ENCODE measurements at regions not wholly inside any gene's neighbourhood (a gene's known extent, or its start where the extent isn't known, plus 50 kb on each side); places are given as distances from the start of the nearest gene placed in this dataset.

DNA sequence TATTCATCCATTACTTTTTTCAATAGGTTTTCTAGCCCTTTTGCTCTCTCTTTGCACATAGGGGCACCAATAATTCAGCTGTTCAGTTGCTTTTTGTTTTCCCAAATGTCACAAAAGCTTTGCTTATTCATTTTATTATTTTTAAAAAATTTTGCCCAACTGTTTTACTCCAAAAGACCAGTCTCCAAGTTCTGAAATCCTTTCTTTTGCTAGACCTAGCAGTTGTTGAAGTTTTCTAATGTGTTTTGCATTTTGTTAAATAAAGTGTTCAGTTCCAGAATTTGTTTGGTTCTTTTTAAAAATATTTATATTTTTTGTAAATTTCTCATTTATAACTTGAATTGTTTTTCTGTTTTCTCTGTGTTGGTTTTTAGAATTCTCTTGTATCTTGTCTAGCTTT, 1227.3 kb downstream of the ROBO2 start:
- TF ChIP-seq, protein P1, sequence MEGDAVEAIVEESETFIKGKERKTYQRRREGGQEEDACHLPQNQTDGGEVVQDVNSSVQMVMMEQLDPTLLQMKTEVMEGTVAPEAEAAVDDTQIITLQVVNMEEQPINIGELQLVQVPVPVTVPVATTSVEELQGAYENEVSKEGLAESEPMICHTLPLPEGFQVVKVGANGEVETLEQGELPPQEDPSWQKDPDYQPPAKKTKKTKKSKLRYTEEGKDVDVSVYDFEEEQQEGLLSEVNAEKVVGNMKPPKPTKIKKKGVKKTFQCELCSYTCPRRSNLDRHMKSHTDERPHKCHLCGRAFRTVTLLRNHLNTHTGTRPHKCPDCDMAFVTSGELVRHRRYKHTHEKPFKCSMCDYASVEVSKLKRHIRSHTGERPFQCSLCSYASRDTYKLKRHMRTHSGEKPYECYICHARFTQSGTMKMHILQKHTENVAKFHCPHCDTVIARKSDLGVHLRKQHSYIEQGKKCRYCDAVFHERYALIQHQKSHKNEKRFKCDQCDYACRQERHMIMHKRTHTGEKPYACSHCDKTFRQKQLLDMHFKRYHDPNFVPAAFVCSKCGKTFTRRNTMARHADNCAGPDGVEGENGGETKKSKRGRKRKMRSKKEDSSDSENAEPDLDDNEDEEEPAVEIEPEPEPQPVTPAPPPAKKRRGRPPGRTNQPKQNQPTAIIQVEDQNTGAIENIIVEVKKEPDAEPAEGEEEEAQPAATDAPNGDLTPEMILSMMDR (conservative IDR thresholded peaks at IDR 0.05 in 1 of 2, IDR thresholded peaks at IDR 0.05 in 1 of 2; ENCODE audit: low read depth in 1 of 2, low read length in 2 of 2), result no peak
- TF ChIP-seq EZH2 (IDR thresholded peaks at IDR 0.05; ENCODE audit: low read length, missing control alignments), result no peak

Data from fibroblast of lung (primary cell).